Glutamatergic neuron (in vitro differentiated cells): ENCODE measurements at regions not wholly inside any gene's neighbourhood (a gene's known extent, or its start where the extent isn't known, plus 50 kb on each side); places are given as distances from the start of the nearest gene placed in this dataset.
"Not testable (repeated sequence)": the region's sequence is repeated elsewhere in the genome, so short reads cannot be mapped to it uniquely, and the experiment has no call there.

ENCODE experiments used
- DNase-seq: peaks from one replicate; pipeline ENCODE4 v3.0.0; 2022
- H3K27ac Mint-ChIP-seq: one replicate; pipeline ENCODE4 v1.8.0; 2020; ENCODE audit warnings: mild to moderate bottlenecking, mixed read lengths, inconsistent platforms; ENCODE audit not compliant: unreplicated experiment
- H3K27me3 Mint-ChIP-seq: one replicate; pipeline ENCODE4 v1.8.0; 2020; ENCODE audit warnings: mild to moderate bottlenecking, moderate library complexity, mixed read lengths, inconsistent platforms; ENCODE audit not compliant: unreplicated experiment
- H3K36me3 Mint-ChIP-seq: one replicate; pipeline ENCODE4 v1.8.0; 2020; ENCODE audit warnings: mild to moderate bottlenecking, mixed read lengths, inconsistent platforms; ENCODE audit not compliant: unreplicated experiment
- H3K4me1 Mint-ChIP-seq: one replicate; pipeline ENCODE4 v1.8.0; 2020; ENCODE audit warnings: mild to moderate bottlenecking, low read depth, mixed read lengths, inconsistent platforms; ENCODE audit not compliant: unreplicated experiment
- H3K4me3 Mint-ChIP-seq: one replicate; pipeline ENCODE4 v1.8.0; 2020; ENCODE audit warnings: mild to moderate bottlenecking, mixed read lengths, inconsistent platforms; ENCODE audit not compliant: unreplicated experiment
- H3K9me3 Mint-ChIP-seq: one replicate; pipeline ENCODE4 v1.8.0; 2020; ENCODE audit warnings: mild to moderate bottlenecking, moderate library complexity, mixed read lengths, inconsistent platforms; ENCODE audit not compliant: unreplicated experiment
- CTCF ChIP-seq: fragments of 200-600 bp; sonication (generic); IDR thresholded peaks from one replicate; pipeline ENCODE4 v1.5.0; 2021; ENCODE audit not compliant: partially characterized antibody, unreplicated experiment

GRCh38 chr3:5768281-5768945 is 580.9 kb downstream of the EDEM1 start:
- DNase-seq = no peak
- no peak for TF ChIP-seq CTCF
- Mint-ChIP-seq H3K27ac (no peak overlapping the region), H3K27me3 (no peaks in the 10 kb centered on the region), H3K36me3 (no peaks in the 10 kb centered on the region), H3K9me3 (no peaks in the 10 kb centered on the region), H3K4me1 (no peaks in the 10 kb centered on the region), H3K4me3 (no peak overlapping the region)

GRCh38 chr3:5769825-5770224 is 582.3 kb downstream of the EDEM1 start:
- H3K4me3 Mint-ChIP-seq = no peak overlapping the region
- no peaks in the 10 kb centered on the region for H3K36me3 Mint-ChIP-seq
- no peaks in the 10 kb centered on the region for H3K27me3 Mint-ChIP-seq
- H3K9me3 Mint-ChIP-seq = no peaks in the 10 kb centered on the region
- no peak for TF ChIP-seq CTCF
- H3K27ac Mint-ChIP-seq = no peak overlapping the region
- no peaks in the 10 kb centered on the region for H3K4me1 Mint-ChIP-seq
- no peak for DNase-seq

GRCh38 chr3:5774337-5774736 is 586.8 kb downstream of the EDEM1 start:
- H3K27ac Mint-ChIP-seq = no peak overlapping the region
- DNase-seq = no peak
- no peak for TF ChIP-seq CTCF
- H3K9me3 Mint-ChIP-seq = no peaks in the 10 kb centered on the region
- H3K27me3 Mint-ChIP-seq = no peaks in the 10 kb centered on the region
- H3K36me3 Mint-ChIP-seq = no peaks in the 10 kb centered on the region
- H3K4me3 Mint-ChIP-seq = no peak overlapping the region
- no peaks in the 10 kb centered on the region for H3K4me1 Mint-ChIP-seq

- not testable (repeated sequence) for H3K27me3 Mint-ChIP-seq, H3K36me3 Mint-ChIP-seq, H3K9me3 Mint-ChIP-seq, H3K27ac Mint-ChIP-seq, H3K4me3 Mint-ChIP-seq, H3K4me1 Mint-ChIP-seq, DNase-seq
Observed at GRCh38 chr3:5775100-5775499, 587.6 kb downstream of the EDEM1 start.

GRCh38 chr3:5784690-5785089 is 597.2 kb downstream of the EDEM1 start:
- Mint-ChIP-seq H3K4me1 (peaks cover 6% of the 10 kb centered on the region), H3K9me3 (peaks cover 1% of the 10 kb centered on the region), H3K4me3 (no peak overlapping the region), H3K27ac (no peak overlapping the region), H3K27me3 (no peaks in the 10 kb centered on the region), H3K36me3 (no peaks in the 10 kb centered on the region)
- no peak for TF ChIP-seq CTCF
- no peak for DNase-seq
